Left forelimb (tissue), 1 donor: ENCODE measurements at regions not wholly inside any gene's neighbourhood (a gene's known extent, or its start where the extent isn't known, plus 50 kb on each side); places are given as distances from the start of the nearest gene placed in this dataset.
"Not testable (repeated sequence)": the region's sequence is repeated elsewhere in the genome, so short reads cannot be mapped to it uniquely, and the experiment has no call there.

Source experiments
- DNase-seq: peaks from one replicate; pipeline ENCODE4 v3.0.0-alpha.2; 2018; ENCODE audit warnings: low spot score

DNA sequence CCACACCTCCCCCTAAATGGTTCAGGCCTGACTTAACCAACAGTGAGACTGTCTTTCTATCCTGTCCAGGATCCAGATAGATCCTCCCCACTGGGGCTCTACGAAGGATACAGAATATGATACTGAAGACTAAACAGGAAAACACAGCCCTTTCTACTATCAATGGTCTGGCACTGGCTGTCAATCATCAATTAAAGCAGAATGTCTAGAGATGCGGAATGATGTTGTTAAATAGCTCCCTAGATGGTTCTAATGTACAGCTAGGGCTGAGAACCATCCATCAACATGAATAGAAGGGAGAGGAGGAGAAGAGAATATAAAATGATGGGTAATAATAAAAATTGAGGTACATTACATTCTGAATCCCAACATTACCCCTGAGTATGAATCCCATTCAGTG, 314.3 kb upstream of the CELF2 start:
- DNase-seq = no peak

DNA sequence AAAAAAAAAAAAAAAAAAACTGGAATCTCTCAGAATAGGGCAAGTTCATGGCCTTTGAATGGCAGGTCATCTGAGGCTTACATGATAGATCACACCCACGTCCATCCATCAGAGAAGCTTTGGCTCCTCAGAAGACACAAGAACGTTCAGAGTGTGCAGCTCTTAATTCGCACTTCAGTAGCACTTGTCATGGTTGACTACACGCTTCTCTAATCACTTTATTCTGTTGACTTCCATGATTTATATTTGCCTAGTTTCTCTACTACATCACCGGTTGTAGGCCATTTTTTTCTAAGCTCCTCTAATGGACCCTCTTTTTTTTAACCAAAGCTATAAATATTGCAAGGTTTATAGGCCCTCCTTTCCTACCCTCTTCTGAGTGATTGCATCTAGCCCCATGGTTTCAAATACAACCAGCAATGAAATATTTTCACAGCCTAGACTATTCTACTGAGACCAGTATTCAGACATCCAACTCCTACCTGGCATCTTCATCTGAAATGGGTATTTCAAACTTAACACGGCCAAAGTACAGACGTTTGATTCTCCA, 305.4 kb upstream of the CELF2 start:
- no peak for DNase-seq

DNA sequence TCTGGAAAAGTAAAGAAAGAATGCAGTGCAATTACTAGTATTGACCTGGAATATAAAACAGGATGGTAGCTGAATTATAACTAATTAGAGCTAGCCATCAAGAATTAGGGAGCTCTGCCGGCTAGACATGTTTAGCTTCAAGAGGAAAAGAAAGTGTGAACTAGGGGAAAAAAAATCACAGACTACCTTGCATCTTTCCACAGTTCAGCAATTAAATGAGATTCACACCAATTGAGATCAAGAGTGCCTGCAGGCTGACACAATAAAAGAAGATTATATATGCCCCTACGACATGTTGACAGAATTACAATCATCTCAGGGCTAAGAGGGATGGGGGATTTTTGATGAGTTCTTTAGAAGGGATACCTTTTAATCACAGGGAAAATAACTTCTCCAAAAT, 303.3 kb upstream of the CELF2 start:
- no peak for DNase-seq

DNA sequence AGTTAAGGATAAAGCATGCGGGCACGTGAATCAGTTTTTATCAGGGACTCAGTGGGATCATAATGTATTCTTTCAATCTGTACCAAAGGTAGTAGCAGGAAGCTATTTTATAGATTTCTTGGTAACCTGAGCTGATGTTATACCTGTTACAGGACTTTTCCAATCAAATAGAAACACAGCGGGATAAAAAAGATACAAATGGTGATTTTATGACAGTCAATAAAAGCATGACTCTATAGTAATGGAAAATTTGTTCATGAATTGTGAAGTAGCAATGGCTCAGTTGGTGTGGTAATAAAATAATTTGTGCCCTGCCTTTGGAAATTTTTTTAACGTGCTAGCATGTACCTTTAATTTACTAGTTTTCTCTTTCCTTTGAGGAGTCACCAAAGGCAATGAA, 300.7 kb upstream of the CELF2 start:
- DNase-seq = no peak

DNA sequence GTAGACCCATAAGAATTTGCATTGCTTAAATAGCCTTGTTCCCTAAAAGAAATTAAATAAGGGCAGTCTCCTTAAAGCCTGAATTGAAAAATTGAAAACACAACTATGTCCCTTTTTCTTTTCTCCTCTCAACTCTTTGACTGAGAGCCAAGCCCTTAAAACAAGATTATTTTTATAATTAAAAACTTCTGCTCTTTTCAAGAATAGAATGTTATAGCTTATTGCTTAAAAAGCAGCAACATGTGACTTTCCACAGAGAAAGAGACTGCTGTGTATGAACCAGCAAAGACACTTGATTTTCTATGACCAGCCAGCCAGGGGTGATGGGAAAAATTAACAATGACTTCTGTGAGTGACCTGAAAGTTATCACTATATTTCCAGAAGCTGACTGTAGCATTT, 295.2 kb upstream of the CELF2 start:
- DNase-seq = no peak

DNA sequence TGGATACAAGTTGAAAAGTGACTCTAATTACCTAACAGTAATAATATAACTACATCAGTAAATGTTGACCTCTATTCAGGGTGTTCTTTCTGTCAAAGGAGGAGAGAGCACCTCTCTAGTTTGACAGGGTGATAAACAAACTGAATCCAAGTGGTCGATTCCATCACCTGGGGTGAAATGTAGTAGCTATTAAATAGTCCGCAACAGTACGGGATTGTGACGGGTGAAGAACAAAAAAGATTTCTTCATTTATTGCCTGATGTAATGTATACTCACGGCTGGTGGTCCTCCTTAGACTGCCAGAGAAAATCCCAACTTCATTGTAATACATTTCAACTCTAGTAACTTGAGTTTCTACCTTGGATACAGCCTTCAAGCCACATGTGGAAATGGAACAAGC, 292.5 kb upstream of the CELF2 start:
- no peak for DNase-seq

- no peak for DNase-seq
Observed at GRCh38 chr10:10726101-10726500, 291.6 kb upstream of the CELF2 start.

DNA sequence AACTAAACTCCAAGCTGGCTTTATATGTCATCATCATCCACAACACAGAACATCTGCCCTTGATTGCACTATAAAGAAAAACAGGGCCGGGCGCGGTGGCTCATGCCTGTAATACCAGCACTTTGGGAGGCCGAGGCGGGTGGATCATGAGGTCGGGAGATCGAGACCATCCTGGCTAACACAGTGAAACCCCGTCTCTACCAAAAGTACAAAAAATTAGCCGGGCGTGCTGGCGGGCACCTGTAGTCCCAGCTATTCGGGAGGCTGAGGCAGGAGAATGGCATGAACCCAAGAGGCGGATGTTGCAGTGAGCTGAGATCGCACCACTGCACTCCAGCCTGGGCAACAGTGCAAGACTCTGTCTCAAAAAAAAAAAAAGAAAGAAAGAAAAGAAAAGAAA, 290.3 kb upstream of the CELF2 start:
- DNase-seq = not testable (repeated sequence)

GRCh38 chr10:10727812-10728211, 289.9 kb upstream of the CELF2 start:
- no peak for DNase-seq

DNA sequence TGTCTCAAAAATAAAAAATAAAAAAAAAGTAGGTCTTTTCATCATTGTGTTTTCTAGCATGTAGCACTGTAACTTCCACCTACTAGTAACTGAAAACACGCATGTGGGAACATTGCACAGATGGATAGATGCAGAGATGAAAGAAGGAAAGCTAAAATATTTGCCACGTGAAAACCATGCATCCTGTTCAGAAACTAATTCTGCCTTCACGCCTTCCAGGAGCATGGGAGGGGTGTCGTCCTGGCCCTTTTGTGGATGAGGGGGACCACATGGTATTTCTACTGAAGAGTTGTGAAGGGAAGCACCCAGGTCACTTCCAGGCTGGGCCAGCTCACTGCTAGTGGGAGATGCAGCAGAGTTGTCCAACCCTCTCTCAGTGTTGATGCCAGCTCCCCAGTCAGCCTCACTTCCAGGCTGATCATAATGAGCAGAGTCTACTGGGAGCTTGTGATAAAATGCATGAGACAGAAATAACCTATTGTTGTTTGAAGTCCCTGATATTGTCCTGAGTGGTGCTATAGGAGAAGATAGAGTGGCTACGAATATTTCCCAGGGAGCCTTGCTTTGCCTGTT, 287.1 kb upstream of the CELF2 start:
- DNase-seq = no peak

- DNase-seq = no peak
Observed at GRCh38 chr10:10731366-10731765, 286.3 kb upstream of the CELF2 start.

DNA sequence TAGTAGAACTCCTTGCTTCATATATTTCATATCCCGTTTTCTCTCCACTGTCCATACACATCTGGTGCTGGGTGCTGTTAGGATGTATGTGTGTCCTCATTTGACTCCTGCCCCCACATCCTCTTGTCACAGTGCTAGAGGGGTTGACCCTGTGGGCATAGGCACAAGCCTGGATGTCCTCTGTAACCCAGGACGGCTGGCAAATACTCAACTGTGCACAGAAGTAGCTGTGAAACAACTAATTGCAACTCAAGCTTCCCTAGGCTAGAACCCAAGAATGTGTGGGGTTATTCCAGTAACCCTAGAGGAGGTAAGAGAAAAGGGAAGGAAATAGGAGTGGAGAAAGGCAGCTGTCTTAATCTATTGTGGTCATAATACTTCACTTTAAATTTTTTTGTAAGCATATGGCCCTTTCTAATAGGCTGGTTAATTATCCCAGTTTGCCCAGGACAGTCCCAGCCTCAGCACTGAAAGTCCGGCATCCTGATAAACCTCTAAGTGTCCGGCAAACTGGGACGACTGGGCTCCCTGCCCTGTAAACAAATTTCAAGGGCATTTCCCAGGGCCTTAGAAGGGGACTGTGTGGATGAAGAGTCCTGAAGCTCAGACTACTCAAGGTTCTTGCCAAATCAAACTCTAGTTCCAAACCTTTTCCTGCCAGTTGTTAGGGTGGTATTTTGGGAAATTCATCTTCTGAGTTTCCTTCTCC, 283.2 kb upstream of the CELF2 start:
- DNase-seq = no peak

- DNase-seq = no peak
Observed at GRCh38 chr10:10745291-10745690, 272.4 kb upstream of the CELF2 start.

DNA sequence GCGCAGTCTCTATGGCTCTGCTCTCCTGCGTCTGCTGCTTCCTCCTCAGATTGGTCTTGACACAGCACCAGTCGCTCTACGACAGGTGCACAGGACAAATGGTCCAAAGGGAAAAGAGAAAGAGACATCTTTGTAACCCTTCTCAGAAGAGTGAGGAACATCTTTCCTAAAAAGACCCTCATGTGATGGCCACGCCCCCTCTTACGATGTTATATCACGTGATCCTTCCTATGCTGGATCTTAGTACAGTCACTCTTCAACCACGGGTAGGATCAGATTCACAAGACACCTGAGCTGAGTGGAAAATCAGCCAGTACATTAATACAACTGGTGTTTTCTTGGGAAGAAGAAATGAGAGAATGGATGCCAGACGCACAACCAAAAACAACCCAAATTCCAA, 262.2 kb upstream of the CELF2 start:
- no peak for DNase-seq

DNA sequence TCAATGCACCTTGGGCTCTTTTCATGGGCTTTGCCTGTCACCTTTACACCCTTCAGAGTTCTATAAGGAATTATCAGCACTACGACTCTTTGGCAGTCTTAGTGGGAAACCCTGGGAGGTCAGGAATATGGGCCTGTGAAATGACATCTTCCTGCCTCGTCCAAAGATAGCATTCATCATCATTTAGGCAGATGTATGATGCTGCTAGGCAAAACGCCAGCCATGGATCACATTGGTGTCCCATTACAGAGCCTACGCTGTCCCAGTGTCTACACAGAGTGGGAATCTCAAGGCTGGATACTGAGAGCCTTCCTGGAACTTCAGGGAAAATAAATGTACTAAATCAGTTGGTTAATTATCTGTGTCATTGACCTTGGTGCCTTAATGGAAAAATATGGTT, 259.4 kb upstream of the CELF2 start:
- no peak for DNase-seq

DNA sequence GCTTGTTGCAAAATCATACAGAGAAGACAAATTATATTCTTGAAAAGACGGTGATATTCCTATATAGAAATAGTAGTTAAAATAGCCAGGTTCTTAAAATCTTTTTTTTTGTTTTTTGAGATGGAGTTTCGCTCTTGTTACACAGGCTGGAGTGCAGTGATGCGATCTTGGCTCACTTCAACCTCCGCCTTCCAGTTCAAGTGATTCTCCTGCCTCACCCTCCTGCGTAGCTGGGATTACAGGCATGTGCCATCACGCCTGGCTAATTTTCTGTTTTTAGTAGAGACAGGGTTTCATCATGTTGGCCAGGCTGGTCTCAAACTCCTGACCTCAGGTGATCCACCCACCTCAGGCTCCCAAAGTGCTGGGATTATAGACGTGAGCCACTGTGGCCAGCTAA, 257.9 kb upstream of the CELF2 start:
- not testable (repeated sequence) for DNase-seq

DNA sequence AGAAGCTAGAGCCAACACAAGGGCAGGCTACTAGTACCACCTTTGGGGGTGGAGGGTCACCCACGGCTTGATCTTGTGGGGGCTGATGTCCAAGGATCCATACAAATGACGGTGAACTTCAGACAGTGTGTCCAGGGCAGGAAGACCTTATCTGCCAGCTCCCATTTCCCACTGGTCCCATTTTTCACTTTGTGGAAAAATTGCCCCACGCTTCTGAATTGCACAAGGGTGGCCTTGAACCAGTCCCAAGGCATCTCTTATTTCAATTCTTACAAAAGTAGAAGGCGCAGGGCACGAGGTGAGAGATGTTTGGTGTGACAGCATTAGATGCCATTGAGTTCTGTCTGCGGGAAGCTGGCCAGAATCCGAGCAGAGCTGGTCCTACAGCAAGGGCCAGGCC, 252.7 kb upstream of the CELF2 start:
- DNase-seq = no peak

GRCh38 chr10:10772411-10772810, 245.3 kb upstream of the CELF2 start:
- DNase-seq = no peak

DNA sequence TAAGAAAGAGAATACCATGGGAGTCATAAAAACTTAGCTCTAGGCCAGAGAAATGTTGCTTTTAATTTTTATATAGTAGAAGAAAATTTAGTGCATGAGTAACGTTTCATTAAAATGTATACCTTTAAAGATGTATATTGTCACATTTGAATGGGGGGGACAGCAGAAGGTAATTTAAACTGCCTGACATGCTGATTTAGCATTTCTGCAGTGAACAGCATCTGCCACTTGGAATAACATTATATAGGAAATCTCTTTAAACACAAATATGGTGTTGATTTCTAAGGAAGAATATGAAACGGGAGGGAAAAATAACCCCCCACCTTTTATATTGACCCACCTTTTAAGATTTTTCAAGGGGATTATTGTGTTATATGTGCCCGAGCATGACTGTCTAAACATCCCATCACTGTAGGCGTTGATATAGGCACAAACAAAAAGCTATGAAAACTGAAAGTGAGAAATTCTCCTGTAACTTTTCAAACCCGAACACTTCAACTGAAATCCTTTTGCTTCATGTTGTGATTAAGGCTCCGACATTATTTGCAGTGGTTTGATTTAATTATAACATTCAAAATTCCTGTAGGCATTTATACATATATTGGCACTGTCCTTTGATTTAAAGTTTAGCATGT, 244.7 kb upstream of the CELF2 start:
- DNase-seq = no peak

DNA sequence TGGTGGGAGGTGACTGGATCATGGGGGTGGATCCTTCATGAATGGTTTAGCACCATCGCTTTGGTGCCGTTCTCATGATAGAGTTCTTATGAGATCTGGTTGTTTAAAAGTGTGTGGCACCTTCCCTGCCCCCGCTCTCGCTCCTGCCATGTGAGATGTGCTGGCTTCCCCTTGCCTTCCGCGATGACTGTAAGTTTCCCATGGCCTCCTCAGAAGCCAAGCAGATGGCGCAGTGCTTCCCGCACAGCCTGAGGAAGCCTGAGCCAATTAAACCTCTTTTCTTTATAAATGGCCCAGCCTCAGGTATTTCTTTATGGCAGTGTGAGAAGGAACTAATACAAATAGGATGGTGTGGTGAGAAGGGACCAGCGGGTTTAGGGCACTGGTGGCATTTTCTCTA, 243.3 kb upstream of the CELF2 start:
- no peak for DNase-seq

DNA sequence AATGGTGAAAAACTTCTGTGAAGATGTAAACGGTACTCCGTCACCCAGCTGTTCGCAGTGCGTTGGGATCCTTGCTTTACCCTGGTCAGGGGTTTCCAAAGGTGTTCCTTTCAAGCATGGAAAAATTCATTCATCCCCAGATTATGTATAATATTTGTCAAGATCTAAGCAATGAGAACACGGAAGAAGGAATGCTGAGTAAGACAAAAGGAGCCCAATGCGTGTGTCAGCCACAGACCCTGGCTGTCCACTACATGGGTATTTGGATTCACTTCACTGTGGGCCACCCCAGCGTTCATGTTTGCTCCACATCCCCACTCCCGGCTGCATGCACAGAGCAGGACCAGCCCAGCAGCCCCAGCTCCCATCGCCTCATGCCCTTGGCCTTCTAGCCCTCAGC, 241.3 kb upstream of the CELF2 start:
- DNase-seq = no peak

GRCh38 chr10:10777279-10777678, 240.4 kb upstream of the CELF2 start:
- DNase-seq = no peak

- DNase-seq = no peak
Observed at GRCh38 chr10:10777723-10778122, 239.9 kb upstream of the CELF2 start.

DNA sequence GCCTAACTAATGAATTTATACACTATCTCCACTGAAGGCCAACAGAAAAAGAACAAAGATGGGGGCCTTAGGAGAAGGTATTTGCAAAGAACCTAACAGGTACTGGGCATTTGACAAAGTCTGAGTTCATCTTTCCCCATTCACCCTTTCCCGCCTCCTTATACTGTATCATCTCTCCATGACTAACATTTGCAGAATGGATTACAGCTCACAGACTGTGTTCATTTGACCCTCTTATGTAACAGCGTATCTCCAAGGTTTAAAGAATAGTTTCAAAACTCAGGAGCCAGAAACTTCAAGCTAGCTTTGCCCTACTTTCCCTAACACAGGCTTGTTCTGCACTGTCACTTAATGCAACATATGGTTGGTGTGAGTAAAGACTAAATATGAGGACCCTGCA, 238.7 kb upstream of the CELF2 start:
- no peak for DNase-seq
